Stimulated activated CD4-positive, alpha-beta T cell treated with anti-CD3 and anti-CD28 coated beads, Interleukin-1b, Interleukin-23, amount 100 ng/mL, for 1 hour (primary cell): ENCODE measurements at regions not wholly inside any gene's neighbourhood (a gene's known extent, or its start where the extent isn't known, plus 50 kb on each side); places are given as distances from the start of the nearest gene placed in this dataset.
"Not testable (repeated sequence)": the region's sequence is repeated elsewhere in the genome, so short reads cannot be mapped to it uniquely, and the experiment has no call there.

ENCODE experiments used
- DNase-seq, 2 donors: peaks; one replicate each; pipeline ENCODE4 v3.0.0-alpha.2; 2020; ENCODE audit warnings: low read depth in 2 of 2

DNA sequence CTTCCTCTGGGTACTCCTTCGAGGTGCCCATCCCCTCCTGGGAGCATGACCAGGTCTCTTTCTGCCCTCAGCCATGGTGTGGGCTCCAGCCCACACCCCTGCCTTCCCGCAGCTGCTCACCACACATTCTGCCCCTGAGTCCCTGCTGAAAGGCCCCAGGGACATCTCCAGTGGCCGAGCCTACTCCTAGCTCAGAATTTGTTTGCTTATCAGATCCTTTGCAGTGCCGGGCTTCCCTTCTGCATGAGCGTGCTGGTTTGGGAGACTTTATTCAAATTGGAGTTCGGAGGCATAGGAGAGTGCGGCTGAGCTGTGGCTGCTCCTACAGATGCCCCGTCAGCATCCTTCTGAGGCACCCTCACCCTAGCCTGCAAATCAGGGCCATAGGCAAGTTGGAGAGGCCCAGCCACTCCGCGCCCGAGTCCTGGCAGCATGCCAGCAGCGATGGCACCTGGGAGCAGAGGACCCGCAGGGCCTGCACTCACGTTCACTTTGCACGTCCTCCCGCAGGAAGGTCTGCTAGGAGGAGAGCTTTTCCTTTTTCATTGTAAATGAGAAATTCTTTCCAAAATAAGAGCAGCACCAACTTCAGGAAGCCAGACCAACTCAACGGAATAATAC, 327.3 kb downstream of the QKI start:
- no peak for DNase-seq

DNA sequence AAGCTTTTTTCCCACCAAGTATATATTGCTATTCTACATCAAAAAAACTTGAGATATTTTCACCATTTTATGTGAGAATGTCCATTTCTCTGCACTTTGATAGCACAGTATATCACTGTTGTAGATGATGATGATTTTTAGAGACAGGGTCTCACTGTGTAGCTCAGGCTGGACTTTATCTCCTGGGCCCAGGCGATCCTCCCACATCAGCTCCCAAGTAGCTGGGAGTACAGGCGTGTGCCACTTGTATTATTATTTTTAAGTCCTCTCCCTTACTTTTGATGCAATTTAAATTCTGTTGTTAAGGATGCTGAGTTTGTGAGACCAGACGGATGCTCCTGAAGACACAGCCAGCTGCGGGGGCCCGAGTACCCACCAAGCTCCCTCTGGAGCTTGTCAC, 326.8 kb downstream of the QKI start:
- no peak for DNase-seq

DNA sequence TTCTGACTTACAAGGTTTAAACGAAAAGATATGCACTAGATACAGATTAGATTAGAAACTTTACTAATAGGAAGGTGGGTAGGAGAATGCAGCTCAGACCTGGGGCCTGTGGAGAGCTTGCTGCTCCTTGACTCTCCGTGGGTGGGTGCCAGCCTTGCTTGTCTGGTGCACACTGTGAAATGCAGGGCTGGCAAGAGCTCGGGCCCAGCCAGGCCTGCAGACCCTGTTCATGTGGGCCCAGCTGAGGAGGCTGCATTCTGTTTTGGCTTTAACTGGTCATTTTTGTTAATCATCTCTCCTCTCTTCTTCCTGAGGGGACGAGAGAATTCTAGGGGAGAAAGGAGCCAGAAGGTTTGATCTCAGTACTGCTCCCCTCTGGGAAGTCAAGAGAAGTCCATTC, 325.4 kb downstream of the QKI start:
- no peak for DNase-seq

DNA sequence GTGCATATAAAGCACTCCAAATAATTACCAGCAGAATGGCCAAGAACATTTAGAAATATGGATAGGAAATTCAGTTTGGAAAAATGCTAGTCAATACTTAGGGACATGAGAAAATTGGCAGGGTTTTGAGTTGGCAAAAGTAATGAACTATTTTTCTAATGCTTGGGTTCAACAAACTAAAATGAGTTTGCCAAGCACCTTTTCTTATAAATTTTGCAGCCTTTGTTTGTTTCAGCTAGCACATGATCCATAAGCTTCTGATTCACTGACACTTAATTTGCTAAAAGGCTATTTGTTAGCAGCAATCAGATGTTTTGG, 324.8 kb downstream of the QKI start:
- no peak for DNase-seq

DNA sequence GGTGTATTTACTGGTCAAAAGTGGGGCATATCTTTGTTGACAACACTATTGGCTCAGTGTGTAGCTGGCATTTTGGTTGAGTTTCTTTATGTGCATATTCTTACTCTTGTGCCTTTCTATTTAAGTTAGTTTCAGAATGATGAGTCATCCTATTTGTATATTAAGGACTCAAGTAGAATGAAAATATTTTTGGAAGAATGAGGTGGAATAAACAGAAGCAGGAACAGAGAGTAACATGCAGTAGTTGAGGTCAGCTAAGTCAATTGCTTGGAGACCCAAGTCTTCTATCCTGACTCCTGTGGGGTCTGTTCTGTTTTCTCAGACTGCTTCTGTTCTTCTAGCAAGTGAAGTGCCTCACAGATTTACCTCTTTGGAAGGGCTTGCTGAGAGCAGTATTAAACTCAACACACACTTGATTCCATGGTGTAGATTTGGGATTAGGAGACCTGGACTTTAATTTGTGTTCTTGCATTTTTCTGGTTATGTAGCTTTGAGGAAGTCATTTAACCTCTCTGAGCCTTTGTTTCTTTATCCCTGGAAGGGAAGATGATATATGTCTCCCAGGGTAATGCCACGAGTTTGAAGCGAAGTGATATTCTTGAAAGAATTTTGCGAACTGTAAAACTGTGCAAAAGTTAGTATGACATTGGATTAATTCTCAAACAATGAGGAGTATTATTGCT, 324.3 kb downstream of the QKI start:
- no peak for DNase-seq

DNA sequence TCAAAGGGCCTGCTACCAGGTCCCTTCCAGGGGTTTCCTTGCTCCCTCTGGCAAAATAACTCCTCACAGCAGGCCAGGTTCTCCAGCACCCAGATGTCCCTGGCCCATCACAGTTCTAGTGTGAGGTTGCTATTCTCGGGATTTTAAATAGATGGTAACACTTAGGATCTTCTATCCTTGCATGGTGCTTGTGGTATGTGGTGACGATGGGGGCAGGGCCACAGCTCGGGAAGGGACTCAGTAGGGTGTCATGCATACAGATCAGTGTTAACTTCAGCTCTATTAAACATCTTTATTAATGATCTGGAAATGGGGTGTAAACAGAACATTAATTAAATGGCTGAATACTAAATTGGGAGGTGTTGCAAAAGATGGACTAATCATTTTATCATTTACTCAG, 323.8 kb downstream of the QKI start:
- DNase-seq = no peak

DNA sequence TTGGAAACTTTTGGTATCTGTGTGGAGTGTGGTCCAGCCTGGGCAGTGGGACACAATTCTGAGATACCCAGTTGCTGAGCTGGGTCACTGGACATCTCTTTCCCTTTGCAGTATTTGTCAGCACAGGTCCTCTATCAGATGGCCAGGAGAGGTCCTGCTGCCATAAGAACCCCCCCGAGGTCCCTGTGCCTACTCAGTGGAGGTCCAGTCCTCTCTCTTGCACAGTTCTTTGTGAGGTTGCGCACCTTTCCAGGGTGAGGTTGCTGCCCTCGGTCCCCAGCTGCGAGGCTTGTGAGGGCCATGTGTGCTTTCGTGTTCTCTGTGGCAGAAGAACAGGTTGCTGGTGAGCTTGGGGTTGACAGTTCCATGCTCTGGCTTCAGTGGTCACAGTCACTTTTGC, 320.6 kb downstream of the QKI start:
- no peak for DNase-seq

DNA sequence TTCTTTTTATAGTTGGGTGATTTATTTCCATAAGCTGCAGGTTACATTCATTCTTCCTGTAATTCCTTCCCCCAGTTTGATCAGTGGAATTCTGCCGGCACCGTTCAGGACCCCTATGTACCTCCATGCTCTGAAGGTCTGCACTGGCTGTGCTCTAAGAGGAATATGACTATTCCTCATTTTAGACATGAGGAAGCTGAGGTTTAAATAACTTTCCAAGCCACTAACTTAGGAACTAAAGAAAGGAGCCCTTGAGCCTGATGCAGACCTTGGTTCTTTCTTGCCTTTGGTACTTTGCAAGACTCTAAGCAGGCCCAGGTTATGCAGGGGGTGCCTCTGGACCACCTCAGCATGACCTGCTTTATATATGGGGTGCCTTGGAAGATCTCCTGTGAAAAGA, 318.5 kb downstream of the QKI start:
- no peak for DNase-seq

DNA sequence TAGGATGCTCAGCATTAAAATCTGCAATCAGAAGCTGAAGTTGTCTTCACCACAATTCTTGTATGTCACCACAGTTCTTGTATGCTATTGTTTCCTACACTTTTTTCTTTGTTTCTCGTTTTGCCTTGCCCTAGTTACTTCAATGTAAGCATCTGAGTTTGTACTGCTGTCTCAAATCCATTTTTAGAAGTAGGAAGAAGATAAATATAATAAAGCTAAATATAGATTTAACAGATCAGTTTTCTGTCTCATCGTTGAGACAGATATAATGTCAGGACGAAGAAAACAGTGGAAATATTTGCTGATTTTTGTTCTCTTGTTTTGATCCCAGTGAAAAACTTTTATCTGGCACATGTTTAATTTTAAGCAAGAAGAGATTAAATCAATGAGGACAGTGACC, 318.0 kb downstream of the QKI start:
- no peak for DNase-seq

DNA sequence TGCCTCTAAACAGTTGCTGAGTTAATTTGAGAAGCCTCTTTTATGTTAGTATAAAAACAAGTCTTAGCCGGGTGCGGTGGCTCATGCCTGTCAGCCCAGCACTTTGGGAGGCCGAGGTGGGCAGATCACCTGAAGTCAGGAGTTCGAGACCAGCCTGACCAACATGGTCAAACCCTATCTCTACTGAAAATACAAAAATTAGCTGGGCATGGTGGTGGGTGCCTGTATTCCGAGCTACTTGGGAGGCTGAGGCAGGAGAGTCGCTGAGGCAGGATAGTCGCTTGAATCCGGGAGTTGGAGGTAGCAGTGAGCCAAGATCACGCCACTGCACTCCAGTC, 317.5 kb downstream of the QKI start:
- not testable (repeated sequence) for DNase-seq

DNA sequence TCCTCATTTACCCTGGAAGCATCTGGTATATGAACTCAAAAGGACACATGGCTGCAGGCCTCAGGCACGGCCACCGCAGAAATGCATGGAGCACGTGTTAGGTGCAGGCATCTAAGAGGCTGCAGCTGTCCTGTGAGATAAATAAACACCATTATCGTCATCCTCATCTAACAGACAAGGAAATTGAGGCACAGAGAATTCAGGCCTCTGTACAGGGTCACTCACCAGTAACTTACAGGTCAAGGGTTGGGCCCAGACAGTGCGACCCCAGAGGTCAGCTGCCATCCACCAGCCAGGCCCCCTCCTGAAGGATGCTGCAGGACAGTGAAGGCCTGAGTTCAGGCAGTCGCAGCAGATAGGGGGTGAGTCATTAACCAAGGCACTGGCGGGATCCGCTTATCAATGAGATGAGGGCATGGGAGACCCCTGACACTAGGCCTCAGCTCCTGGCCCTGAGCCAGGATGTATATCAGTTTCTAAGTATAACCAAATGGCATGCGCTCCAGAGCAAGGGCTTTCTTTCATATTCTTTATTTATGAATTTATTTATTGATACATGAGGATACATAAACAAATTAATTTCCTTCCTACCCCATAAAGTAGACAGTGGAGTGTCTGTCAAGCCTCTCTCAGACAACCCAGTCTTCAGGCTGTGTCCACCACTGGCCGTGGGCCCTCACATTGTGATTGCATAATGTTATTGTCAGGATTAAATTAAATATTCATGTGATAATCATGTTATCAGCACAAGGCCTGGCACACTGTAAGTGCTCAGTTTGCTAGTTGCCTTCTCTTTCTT, 316.9 kb downstream of the QKI start:
- DNase-seq = no peak

DNA sequence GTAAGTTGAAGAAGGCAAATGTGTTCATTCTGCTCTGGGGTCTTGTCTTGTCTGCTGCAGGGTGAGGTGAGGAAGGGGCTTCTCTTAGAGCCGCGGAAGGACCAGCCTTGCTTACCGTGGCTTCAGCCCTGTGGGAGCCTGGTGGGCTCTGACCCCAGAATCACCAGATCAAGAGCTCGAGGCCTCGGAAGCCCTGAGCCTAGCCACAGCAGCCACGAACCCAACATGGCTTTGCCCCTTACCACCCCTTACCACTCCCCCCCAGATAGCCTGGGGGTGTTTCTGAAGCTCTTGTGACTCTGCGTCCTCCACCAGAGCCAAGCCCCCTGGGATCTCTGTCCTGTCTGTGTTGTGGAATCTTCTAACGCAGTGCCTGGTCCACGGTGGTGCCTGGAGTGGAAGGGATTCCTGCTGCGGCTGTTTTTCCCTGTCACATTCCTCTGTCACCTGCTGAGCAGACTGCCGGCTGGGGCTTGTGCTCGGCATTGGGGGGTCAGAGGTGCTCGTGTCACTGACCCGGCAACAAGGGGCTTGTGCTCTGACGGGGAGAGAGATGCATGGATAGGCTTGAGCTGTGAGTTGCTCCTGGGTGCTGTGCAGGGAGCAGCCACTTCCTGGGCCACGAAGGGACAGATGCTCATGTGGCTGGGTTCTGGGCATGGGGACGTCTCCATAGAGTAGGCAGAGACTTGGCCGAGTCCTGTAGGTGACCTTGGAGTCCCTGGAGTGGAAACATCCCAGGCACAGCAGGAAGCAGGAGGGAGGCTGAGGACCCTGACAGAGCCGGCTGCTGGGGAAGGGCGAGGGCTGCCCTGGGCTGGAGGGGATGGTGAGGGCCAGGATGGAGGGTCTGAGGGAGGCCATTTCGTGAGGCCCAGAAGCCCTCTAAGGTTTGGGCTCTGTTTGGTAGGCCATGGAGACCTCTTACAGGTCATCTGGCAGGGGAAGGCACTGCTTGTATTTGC, 316.0 kb downstream of the QKI start:
- no peak for DNase-seq

DNA sequence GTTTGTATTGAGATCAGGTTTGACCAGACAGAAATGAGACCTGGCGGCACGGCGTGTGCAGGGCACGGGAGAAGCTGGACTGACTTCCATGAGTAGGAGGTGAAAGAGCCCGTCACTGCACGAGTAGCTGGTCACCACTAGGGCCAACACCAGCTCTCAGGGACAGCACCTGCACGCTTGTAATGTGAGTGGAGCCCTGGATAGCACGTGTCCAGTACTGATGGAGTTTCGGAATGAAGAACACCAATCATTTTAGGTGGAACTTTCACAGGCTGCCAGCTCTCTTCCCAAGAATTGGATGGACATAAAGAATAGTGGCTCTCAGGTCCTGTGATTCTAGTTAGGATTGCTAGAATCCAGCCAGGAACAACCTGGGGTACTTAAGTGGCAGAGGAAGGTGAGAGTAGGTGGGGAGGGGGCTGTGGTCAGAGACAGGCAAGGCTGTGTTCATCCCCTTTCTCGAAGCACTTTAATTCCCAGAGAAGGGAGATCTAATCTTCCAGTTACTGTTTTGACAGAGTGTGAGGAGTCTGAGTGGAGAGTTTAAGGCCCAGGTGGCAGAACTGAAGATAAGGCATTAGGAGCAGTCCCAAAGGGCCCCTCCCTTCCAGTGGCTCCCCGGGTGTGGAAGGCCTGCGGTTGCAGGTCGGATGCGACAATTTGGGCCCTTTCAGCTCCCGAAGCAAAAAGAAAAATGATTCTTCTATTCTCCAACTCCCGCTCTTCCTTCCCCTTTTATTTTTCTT, 314.8 kb downstream of the QKI start:
- DNase-seq = no peak

DNA sequence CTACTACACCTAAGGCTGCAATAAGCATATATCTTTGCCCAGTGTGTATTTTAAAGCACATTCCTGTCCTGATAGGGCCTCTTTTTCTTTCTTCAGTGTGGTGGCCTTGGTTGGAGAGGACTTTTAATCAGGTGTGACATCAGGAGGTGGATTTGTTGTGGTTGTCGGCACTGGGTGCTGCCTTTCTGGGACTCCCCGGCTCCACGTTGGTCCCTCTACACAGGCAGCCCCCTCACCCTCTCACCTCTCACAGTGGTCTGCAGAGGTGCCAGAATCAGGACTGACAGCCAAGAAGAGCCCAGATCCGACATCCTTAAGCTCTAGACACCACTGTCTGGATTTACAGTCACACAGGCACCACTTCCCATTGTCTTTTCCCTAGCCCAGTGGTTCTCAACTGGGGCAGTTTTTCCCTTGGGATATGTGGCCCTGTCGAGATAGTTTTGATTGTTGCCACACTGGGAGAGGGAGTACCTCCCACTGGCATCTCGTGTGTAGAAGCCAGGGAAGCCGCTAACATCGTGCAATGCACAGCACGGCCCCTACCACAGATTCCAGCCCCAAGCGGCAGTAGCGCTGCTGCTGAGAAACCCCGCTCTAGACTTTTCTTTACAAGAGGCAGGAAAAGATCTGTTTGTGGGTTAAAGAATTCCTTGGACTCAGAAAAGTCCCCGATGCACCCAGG, 314.1 kb downstream of the QKI start:
- no peak for DNase-seq

DNA sequence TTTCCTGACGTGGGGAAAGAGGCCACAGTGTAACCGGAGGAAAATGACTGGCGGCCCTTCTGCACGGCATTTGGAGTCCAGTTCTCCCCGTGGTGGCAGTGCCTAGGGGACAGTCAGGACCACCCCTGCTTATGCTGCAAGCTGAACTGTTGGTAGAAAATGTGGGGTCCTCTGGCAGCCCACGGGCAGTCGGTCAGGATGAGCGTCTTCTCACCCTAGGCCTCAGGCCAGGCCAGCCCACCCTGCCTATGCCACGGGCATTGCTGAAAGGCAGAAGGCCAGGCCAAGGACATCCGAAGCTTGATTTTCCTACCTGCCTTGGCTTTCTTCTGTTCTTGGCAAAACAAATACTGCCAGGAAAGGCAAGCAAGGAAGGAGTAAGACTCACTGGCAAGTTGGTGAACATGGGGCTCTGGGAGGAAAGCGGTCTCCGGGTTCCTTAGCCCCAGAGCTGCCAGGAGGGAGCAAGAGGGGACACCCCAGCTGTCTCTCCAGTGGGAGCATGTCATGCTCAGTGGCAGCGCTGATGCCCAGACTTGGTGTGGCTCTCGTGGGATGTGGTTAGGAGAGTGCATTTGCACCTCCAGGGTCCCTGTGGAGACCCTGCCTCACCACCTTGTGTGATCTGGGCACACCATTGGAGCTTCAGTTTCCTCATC, 311.6 kb downstream of the QKI start:
- DNase-seq = no peak

DNA sequence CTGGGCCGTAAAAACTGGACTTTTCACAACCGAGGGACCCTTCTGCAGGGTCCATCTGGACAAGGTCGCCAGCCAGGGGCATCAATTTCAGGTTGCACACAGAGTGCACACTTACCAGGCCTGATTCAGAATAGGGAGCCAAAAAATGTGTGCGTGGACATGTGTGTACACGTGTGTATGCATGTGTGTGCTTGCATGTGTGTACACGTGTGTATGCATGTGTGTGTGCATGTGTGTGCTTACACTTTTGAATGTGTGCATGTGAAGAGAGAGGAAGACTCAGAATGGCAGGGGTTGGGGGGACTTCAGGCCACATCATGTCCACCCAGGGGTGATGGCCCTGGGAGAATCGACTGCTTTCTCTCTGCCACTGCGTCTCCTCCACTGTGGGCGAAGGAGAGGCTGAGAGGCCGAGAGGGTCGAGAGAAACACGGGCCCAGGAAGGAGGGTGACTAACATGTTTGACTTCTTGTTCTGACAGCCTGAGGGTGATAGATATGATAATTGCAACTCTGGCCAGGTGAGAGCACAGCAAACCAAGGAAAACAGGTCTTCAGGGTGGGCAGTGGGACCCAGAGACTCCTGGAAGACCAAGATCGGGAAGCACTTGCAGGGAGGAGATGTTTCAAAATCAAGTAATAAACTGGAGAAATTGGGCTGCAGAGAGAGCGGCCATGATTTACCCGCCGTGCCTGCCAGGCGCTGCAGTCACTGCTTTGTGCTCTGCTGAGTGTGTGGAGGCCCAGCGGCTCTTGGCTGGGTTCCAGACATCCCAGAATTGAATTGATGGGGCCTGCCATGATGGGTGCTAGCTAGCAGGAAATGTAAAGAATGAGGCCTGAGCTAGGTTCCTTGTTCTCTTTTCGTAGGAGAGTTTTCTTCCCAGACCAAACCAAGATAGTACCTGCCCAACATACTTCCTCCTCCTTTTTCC, 310.8 kb downstream of the QKI start:
- no peak for DNase-seq

DNA sequence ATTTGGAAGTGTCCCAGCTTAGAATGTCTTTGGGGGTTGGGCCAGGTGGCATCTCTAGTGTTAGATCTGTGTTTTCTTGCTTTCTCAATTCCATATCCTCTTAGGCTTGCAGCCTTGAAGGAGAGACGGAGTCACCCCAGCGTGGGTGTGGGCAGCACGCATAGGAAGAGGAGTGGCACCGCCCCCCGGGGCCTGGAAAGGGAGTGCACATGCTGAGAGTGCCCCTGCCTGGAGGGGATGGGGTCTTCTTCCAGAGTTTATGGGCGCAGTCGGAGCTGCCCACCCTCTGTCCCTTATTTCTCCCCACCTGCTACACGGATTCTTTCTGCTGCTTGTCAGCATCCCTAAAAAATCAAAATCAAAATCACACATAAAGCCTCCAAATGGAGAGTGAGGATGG, 309.7 kb downstream of the QKI start:
- no peak for DNase-seq

DNA sequence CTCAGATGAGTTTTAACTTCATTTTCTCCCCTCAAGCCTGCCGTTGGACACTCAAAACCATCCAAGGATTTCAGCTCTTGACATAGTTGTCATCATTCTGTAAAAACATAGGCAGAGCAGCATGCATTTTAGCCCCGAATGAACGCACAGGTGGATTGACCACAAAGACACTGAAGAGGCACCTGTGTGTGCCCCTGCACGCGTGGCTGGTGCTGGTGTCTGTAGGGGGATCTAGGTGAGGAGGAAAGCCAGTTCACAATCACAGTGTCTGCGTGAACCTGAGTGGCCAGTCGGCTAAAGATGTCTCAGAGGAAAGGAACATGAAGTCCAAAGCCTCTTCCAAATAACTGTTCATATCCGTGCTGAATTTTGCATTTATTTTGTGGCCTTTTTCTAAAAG, 309.2 kb downstream of the QKI start:
- DNase-seq = no peak
